Uterus (tissue), 2 donors: ENCODE measurements at regions not wholly inside any gene's neighbourhood (a gene's known extent, or its start where the extent isn't known, plus 50 kb on each side); places are given as distances from the start of the nearest gene placed in this dataset.

ENCODE experiments used
- CTCF ChIP-seq, 4 experiments: fragments of 200-600 bp in 2 of 4; fragments of 450-650 bp in 2 of 4; sonication (generic) in 2 of 4; IDR thresholded peaks; one replicate each; pipeline ENCODE4 v1.5.1; 2016 to 2019; ENCODE audit warnings: antibody characterized with exemption in 4 of 4, mild to moderate bottlenecking in 2 of 4, moderate library complexity in 1 of 4
- POLR2A ChIP-seq, 2 donors: fragments of 450-650 bp; IDR thresholded peaks; one replicate each; pipeline ENCODE4 v1.6.1; 2016; ENCODE audit warnings: antibody characterized with exemption in 2 of 2, mild to moderate bottlenecking in 1 of 2, moderate library complexity in 1 of 2

- TF ChIP-seq CTCF (IDR thresholded peaks at IDR 0.05) (no peak), POLR2A (IDR thresholded peaks at IDR 0.05) (no peak)
These were observed 590.4 kb downstream of the PRELID2 start for GRCh38 chr5:145244788-145245187.
